ENCODE measurements at regions not wholly inside any gene's neighbourhood (a gene's known extent, or its start where the extent isn't known, plus 50 kb on each side); places are given as distances from the start of the nearest gene placed in this dataset.
"Not testable (repeated sequence)": the region's sequence is repeated elsewhere in the genome, so short reads cannot be mapped to it uniquely, and the experiment has no call there.

GRCh38 chr2:87499860-87500259 is 248.0 kb upstream of the PLGLB2 start:
- TF ChIP-seq HCFC1 (IDR thresholded peaks at IDR 0.05; ENCODE audit: low read depth, low read length); RFX5 (IDR thresholded peaks at IDR 0.05; ENCODE audit: low read depth, low read length); ZNF891 (CRISPR knock-in tag; IDR thresholded peaks at IDR 0.05); EP300 (IDR thresholded peaks at IDR 0.05; ENCODE audit: low read depth in 2 of 2, low read length in 2 of 2); EP300 (CRISPR knock-in tag; IDR thresholded peaks at IDR 0.05; ENCODE audit: borderline replicate concordance); RAD51 (IDR thresholded peaks at IDR 0.05; ENCODE audit: borderline replicate concordance): not testable (repeated sequence)
